Stimulated activated CD4-positive, alpha-beta T cell treated with anti-CD3 and anti-CD28 coated beads, Interleukin-12 subunit alpha, Interleukin-12 subunit beta, amount 100 ng/mL, for 48 hours (primary cell): ENCODE measurements at regions not wholly inside any gene's neighbourhood (a gene's known extent, or its start where the extent isn't known, plus 50 kb on each side); places are given as distances from the start of the nearest gene placed in this dataset.
"Not testable (repeated sequence)": the region's sequence is repeated elsewhere in the genome, so short reads cannot be mapped to it uniquely, and the experiment has no call there.

ENCODE experiments used
- DNase-seq, 3 donors: peaks; one replicate each; pipeline ENCODE4 v3.0.0-alpha.2; 2020; ENCODE audit warnings: low read depth in 2 of 3, low spot score in 1 of 3

GRCh38 chr7:34207810-34208209, 302.5 kb downstream of the BMPER start:
- no peak for DNase-seq

GRCh38 chr7:34208878-34209621, 303.7 kb downstream of the BMPER start:
- no peak for DNase-seq

GRCh38 chr7:34211018-34211417, 305.7 kb downstream of the BMPER start:
- no peak for DNase-seq

- DNase-seq = no peak
Measured at GRCh38 chr7:34217972-34218371, 312.6 kb downstream of the BMPER start.

GRCh38 chr7:34219153-34219718, 313.9 kb downstream of the BMPER start:
- no peak for DNase-seq

GRCh38 chr7:34220506-34221185, 315.3 kb downstream of the BMPER start:
- no peak for DNase-seq

- DNase-seq = no peak
Measured at GRCh38 chr7:34222316-34222715, 317.0 kb downstream of the BMPER start.

- DNase-seq = no peak
Measured at GRCh38 chr7:34222722-34223121, 317.4 kb downstream of the BMPER start.

GRCh38 chr7:34224281-34224680, 318.9 kb downstream of the BMPER start:
- no peak for DNase-seq

- no peak for DNase-seq
Measured at GRCh38 chr7:34225193-34225592, 319.9 kb downstream of the BMPER start.

- no peak for DNase-seq
Measured at GRCh38 chr7:34227525-34227924, 322.2 kb downstream of the BMPER start.

- DNase-seq = not testable (repeated sequence)
Measured at GRCh38 chr7:34235101-34235500, 329.8 kb downstream of the BMPER start.

GRCh38 chr7:34236057-34236456, 330.7 kb downstream of the BMPER start:
- no peak for DNase-seq

- no peak for DNase-seq
Measured at GRCh38 chr7:34236839-34237492, 331.6 kb downstream of the BMPER start.

- no peak for DNase-seq
Measured at GRCh38 chr7:34237493-34237849, 332.1 kb downstream of the BMPER start.

GRCh38 chr7:34240417-34240816, 335.1 kb downstream of the BMPER start:
- DNase-seq = no peak

- DNase-seq = no peak
Measured at GRCh38 chr7:34242391-34242790, 337.1 kb downstream of the BMPER start.

- no peak for DNase-seq
Measured at GRCh38 chr7:34245246-34245645, 339.9 kb downstream of the BMPER start.

GRCh38 chr7:34247468-34247867, 342.1 kb downstream of the BMPER start:
- DNase-seq = no peak

- no peak for DNase-seq
Measured at GRCh38 chr7:34249192-34249591, 343.9 kb downstream of the BMPER start.

GRCh38 chr7:34260279-34260678, 354.9 kb downstream of the BMPER start:
- DNase-seq = no peak

- no peak for DNase-seq
Measured at GRCh38 chr7:34263168-34263567, 357.8 kb downstream of the BMPER start.
